Right lobe of liver (tissue), 6 donors: ENCODE measurements at regions not wholly inside any gene's neighbourhood (a gene's known extent, or its start where the extent isn't known, plus 50 kb on each side); places are given as distances from the start of the nearest gene placed in this dataset.
A peak's percentile ranks its signal among the peaks of the same experiment; 100 is the strongest.
"Not testable (repeated sequence)": the region's sequence is repeated elsewhere in the genome, so short reads cannot be mapped to it uniquely, and the experiment has no call there.

ENCODE experiments used
- ATAC-seq, 4 donors: fragments of 200-7000 bp; cut with Tn5 transposase; one replicate each; pipeline ENCODE4 v1.9.1; 2020; ENCODE audit warnings: mild to moderate bottlenecking in 4 of 4, moderate library complexity in 4 of 4
- DNase-seq, 3 donors: peaks; one replicate each; pipeline ENCODE4 v3.0.0-alpha.2; 2020
- H3K27ac ChIP-seq, 3 donors: fragments of 200-600 bp; one replicate each; pipeline ENCODE4 v1.8.0; 2022
- H3K27me3 ChIP-seq, 2 donors: fragments of 200-600 bp; one replicate each; pipeline ENCODE4 v1.8.0; 2022
- H3K36me3 ChIP-seq, 4 donors: fragments of 200-600 bp; sonication (generic) in 1 of 4; one replicate each; pipeline versions ENCODE4 v1.5.1 to v1.8.0; 2017 to 2022; ENCODE audit warnings: control low read depth in 1 of 4
- H3K4me1 ChIP-seq, 4 donors: fragments of 200-600 bp; sonication (generic) in 1 of 4; one replicate each; pipeline versions ENCODE4 v1.5.1 to v1.8.0; 2017 to 2022; ENCODE audit warnings: control low read depth in 1 of 4
- H3K4me3 ChIP-seq, 3 donors: fragments of 200-600 bp; one replicate each; pipeline ENCODE4 v1.8.0; 2022
- H3K9me3 ChIP-seq, 4 donors: fragments of 200-600 bp; sonication (generic) in 1 of 4; one replicate each; pipeline versions ENCODE4 v1.5.1 to v1.8.0; 2017 to 2022; ENCODE audit warnings: control low read depth in 1 of 4
- POLR2A ChIP-seq: fragments of 450-650 bp; IDR thresholded peaks from one replicate; pipeline ENCODE4 v1.6.1; 2017; ENCODE audit warnings: antibody characterized with exemption, mild to moderate bottlenecking
- WGBS: methylation state at CpG from one replicate; pipeline ENCODE4 v1.1.6; 2018; ENCODE audit warnings: low coverage, low lambda C conversion rate; ENCODE audit not compliant: insufficient coverage; ENCODE audit errors: missing lambda C conversion rate; 5-methylcytosine and 5-hydroxymethylcytosine counted together
- intact Hi-C, 2 donors: fragments of 100-400 bp; cut with DNase I; formaldehyde crosslinking; loops; one replicate each; pipeline versions ENCODE4 v1.11.2 to v1.14.1; 2022
- TF ChIP-seq, protein P1 (sequence below), 4 donors: fragments of 200-600 bp in 3 of 4; fragments of 450-650 bp in 1 of 4; IDR thresholded peaks; one replicate each; pipeline versions ENCODE4 v1.5.1 to v1.8.0; 2016 to 2022; ENCODE audit warnings: antibody characterized with exemption in 4 of 4, mild to moderate bottlenecking in 2 of 4
- donor health status: DM: no; HTN: yes; CAD: no.
- donor health status: DM: no; HTN: no; CAD: no.
- donor health status: DM: no; HTN: no; CAD: no.
- donor health status: DM: no; HTN: yes; CAD: no.
- donor health status: DM: no; HTN: yes; CAD: no.

DNA sequence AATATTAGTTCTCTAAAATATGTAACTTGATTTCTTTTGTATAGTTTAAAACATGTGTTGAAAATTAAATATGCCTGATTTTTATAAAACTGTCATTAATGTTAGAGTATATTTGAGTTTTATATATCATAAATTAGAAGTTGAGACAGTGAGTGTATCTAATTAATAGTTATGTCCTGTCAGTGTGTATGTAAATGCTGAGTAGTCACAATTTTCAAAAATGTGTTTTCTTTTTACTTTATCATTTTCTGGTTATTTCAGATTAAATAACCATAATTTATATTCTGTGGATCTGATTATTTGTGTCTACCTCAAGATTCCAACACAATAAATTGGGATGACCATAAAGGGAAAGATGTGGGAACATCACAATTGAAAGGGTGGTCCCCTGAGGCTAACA is 82.7 kb upstream of the CXXC4 start:
- intact Hi-C loops: no loop called here
- no peaks in the 10 kb centered on the region for H3K4me1 ChIP-seq
- no peak overlapping the region for H3K4me3 ChIP-seq
- H3K36me3 ChIP-seq: no peaks in the 10 kb centered on the region
- no peak for DNase-seq
- no peaks in the 10 kb centered on the region for H3K9me3 ChIP-seq
- H3K27me3 ChIP-seq: no peaks in the 10 kb centered on the region
- H3K27ac ChIP-seq: no peak overlapping the region
- TF ChIP-seq, protein P1, sequence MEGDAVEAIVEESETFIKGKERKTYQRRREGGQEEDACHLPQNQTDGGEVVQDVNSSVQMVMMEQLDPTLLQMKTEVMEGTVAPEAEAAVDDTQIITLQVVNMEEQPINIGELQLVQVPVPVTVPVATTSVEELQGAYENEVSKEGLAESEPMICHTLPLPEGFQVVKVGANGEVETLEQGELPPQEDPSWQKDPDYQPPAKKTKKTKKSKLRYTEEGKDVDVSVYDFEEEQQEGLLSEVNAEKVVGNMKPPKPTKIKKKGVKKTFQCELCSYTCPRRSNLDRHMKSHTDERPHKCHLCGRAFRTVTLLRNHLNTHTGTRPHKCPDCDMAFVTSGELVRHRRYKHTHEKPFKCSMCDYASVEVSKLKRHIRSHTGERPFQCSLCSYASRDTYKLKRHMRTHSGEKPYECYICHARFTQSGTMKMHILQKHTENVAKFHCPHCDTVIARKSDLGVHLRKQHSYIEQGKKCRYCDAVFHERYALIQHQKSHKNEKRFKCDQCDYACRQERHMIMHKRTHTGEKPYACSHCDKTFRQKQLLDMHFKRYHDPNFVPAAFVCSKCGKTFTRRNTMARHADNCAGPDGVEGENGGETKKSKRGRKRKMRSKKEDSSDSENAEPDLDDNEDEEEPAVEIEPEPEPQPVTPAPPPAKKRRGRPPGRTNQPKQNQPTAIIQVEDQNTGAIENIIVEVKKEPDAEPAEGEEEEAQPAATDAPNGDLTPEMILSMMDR (IDR thresholded peaks at IDR 0.05): no peak
- no peak for TF ChIP-seq POLR2A
- ATAC-seq: no peak

DNA sequence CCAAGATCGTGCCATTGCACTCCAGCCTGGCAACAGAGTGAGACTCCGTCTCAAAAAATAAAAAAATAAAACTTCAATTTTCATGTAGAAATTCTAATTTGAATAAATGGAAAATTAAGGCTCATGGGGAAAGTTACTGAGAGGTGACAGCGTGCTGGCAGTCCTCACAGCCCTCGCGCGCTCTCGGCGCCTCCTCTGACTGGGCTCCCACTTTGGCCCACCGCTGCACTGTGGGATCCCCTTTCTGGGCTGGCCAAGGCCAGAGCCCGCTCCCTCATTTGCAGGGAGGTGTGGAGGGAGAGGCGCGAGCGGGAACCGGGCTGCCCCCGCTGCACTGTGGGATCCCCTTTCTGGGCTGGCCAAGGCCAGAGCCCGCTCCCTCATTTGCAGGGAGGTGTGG is 86.8 kb upstream of the CXXC4 start:
- intact Hi-C loops, DNase-seq, H3K4me1 ChIP-seq, H3K9me3 ChIP-seq, H3K27me3 ChIP-seq, H3K36me3 ChIP-seq, H3K27ac ChIP-seq, H3K4me3 ChIP-seq, ATAC-seq: not testable (repeated sequence)
- WGBS: 98% methylated on average over 6 of the region's 16 CpGs

DNA sequence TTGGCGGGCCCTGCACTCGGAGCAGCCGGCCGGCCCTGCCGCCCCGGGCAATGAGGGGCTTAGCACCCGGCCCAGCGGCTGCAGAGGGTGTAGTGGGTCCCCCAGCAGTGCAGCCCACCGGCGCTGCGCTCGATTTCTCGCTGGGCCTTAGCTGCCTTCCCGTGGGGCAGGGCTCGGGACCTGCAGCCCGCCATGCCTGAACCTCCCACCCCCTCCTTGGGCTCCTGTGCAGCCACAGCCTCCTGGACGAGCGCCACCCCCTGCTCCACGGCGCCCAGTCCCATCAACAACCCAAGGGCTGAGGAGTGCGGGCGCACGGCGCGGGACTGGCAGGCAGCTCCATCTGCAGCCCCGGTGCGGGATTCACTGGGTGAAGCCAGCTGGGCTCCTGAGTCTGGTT is 87.4 kb upstream of the CXXC4 start:
- H3K27me3 ChIP-seq, ATAC-seq, H3K36me3 ChIP-seq, H3K4me3 ChIP-seq, H3K4me1 ChIP-seq, H3K9me3 ChIP-seq, H3K27ac ChIP-seq, intact Hi-C loops: not testable (repeated sequence)
- 73% methylated on average over 3 of the region's 27 CpGs for WGBS
- peak in 1 of 3 donors; percentile 40 for DNase-seq

DNA sequence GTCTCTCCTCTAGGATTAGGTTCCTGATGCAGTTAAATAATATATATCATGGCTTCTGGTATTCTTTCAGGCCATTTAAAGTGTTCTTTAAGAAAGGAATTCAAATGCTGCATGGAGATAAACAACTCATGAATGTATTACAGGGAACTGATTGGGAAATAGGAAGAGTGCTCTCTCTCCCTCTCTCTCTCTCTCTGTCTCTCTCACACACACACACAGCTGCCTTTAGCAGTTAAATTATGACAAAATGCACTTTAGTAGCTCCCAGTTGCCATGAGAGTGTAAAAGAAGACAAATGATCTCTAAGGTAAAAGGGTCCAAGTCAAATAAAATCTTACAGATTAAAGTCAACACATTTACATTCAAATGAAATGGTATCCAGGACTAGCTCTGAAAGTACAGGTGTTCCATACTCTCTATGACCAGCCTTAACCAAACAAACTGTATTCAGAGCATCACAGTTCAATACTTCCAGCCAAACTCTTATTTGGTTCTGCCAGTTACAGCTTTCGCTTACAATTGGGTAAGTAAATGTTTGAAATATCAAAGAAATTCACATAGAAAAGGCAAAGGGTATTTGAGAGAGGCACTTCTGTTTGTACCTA is 94.7 kb upstream of the CXXC4 start:
- 50% methylated on average over 1 of the region's 1 CpG for WGBS

DNA sequence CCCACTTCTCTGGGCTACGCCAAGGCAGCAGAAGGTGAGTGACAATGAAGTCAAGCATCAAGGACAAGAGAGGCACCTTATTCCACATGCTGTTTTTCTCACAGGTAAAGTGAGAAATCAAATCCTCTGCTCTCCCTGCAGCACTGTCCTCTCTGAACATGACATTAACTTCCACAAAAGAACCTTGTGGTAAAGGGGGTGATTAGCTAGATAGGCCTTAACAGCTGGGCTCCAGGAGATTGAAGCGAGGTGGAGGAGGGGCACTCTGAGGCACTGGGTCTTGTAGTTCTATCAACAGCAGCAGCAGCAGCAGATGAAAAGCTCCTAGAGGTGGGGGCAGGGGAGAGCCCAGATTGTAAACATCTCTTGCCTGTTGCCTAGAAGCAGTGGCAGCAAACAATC is 96.8 kb upstream of the CXXC4 start:
- no peaks in the 10 kb centered on the region for H3K36me3 ChIP-seq
- H3K9me3 ChIP-seq: no peaks in the 10 kb centered on the region
- ATAC-seq: peak in 3 of 4 donors; percentile 27 to 48 (median 37)
- TF ChIP-seq, protein P1 (IDR thresholded peaks at IDR 0.05): no peak
- no peak for TF ChIP-seq POLR2A
- H3K27ac ChIP-seq: no peak overlapping the region
- intact Hi-C loops: no loop called here
- H3K4me3 ChIP-seq: no peak overlapping the region
- no peaks in the 10 kb centered on the region for H3K27me3 ChIP-seq
- no peak for DNase-seq
- WGBS: 33% methylated on average over 1 of the region's 2 CpGs
- no peaks in the 10 kb centered on the region for H3K4me1 ChIP-seq

More for the DNA sequence above, 94.7 kb upstream of the CXXC4 start:
- no peaks in the 10 kb centered on the region for H3K27me3 ChIP-seq
- no peak for DNase-seq
- intact Hi-C loops: no loop called here
- peak in 2 of 4 donors; percentile 45 to 79 for ATAC-seq
- no peaks in the 10 kb centered on the region for H3K36me3 ChIP-seq
- H3K9me3 ChIP-seq: no peaks in the 10 kb centered on the region
- no peak overlapping the region for H3K4me3 ChIP-seq
- no peak for TF ChIP-seq POLR2A
- TF ChIP-seq, protein P1 (IDR thresholded peaks at IDR 0.05): no peak
- no peaks in the 10 kb centered on the region for H3K4me1 ChIP-seq
- H3K27ac ChIP-seq: no peak overlapping the region

DNA sequence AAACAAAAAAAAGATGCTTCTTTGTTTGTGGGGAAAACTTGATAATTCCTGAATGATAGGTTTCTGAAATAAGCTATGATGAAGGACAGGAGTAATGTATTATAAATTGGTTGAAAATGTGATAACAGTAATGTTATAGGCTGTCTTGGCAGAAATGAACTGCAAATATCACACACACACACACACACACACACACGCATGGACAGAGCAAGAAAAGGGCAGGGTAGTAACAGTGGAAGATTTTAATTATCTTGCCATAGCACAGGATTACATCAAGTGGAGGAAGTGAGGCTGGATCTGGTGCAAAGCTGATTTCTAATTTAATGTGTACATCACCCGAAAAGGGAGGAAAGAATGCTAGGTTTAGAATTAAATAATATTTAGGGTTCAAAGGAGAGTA is 97.5 kb upstream of the CXXC4 start:
- intact Hi-C loops: no loop called here
- H3K27ac ChIP-seq: no peak overlapping the region

More for the DNA sequence above, 97.5 kb upstream of the CXXC4 start:
- H3K4me3 ChIP-seq: no peak overlapping the region
- WGBS: 74% methylated on average over 2 of the region's 2 CpGs
- no peaks in the 10 kb centered on the region for H3K4me1 ChIP-seq
- DNase-seq (no peak), ATAC-seq (no peak)
- no peaks in the 10 kb centered on the region for H3K9me3 ChIP-seq
- no peaks in the 10 kb centered on the region for H3K27me3 ChIP-seq
- no peaks in the 10 kb centered on the region for H3K36me3 ChIP-seq
- TF ChIP-seq POLR2A: no peak
- TF ChIP-seq, protein P1 (IDR thresholded peaks at IDR 0.05): no peak
